Uterus (tissue), 2 donors: ENCODE measurements at regions not wholly inside any gene's neighbourhood (a gene's known extent, or its start where the extent isn't known, plus 50 kb on each side); places are given as distances from the start of the nearest gene placed in this dataset.

Source experiments
- CTCF ChIP-seq, 4 experiments: fragments of 200-600 bp in 2 of 4; fragments of 450-650 bp in 2 of 4; sonication (generic) in 2 of 4; IDR thresholded peaks; one replicate each; pipeline ENCODE4 v1.5.1; 2016 to 2019; ENCODE audit warnings: antibody characterized with exemption in 4 of 4, mild to moderate bottlenecking in 2 of 4, moderate library complexity in 1 of 4
- POLR2A ChIP-seq, 2 donors: fragments of 450-650 bp; IDR thresholded peaks; one replicate each; pipeline ENCODE4 v1.6.1; 2016; ENCODE audit warnings: antibody characterized with exemption in 2 of 2, mild to moderate bottlenecking in 1 of 2, moderate library complexity in 1 of 2

DNA sequence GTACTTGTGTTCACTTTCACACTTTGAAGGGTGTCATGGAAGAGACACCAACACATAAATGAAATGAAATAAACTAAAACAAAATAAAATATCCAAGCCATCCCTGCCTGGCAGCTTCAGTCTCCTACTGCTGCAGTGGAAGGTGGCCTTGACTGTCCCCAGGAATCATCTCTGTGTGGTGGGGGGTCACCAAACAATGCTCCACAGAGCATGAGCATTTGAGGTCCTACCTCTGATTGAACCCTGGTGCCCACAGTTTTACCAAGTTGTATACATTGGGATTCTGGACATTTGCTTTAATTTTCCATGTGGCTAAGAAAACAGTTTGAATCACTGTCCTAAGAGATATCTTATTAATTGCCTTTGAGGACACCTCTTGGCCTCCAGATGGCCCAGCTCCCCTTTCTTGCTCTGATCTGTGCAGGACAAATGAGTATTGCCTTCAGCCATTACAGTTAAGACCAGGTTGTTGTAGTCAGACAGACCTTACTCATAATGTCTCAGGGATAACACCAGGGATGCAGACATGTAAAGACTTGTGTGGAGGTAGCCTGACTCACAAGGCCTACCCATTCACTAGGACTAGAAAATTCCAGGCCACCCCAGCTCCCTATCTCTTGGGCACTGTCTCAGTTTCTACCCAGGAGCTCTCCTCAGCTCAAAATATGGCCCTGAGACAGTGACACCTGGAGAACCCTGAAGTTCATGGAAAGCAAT, 195.0 kb downstream of the MYCN start:
- TF ChIP-seq POLR2A (IDR thresholded peaks at IDR 0.05): no peak
- TF ChIP-seq CTCF (IDR thresholded peaks at IDR 0.05): no peak
